HG03565 (cell line): ENCODE measurements at regions not wholly inside any gene's neighbourhood (a gene's known extent, or its start where the extent isn't known, plus 50 kb on each side); places are given as distances from the start of the nearest gene placed in this dataset.
A peak's percentile ranks its signal among the peaks of the same experiment; 100 is the strongest.

ENCODE experiments used
- ATAC-seq: cut with Tn5 transposase; IDR thresholded peaks from one replicate; pipeline ENCODE4 v1.9.1; 2021; ENCODE audit warnings: mild to moderate bottlenecking, moderate library complexity; ENCODE audit not compliant: unreplicated experiment

GRCh38 chr4:14581741-14582140, 420.5 kb upstream of the CPEB2 start:
- ATAC-seq = no peak

GRCh38 chr4:14582677-14583076, 419.6 kb upstream of the CPEB2 start:
- ATAC-seq = peak; percentile 42

GRCh38 chr4:14583331-14583730, 418.9 kb upstream of the CPEB2 start:
- no peak for ATAC-seq

- ATAC-seq = no peak
Observed at GRCh38 chr4:14583752-14584151, 418.5 kb upstream of the CPEB2 start.

- ATAC-seq = no peak
Observed at GRCh38 chr4:14592950-14593349, 409.3 kb upstream of the CPEB2 start.

- ATAC-seq = no peak
Observed at GRCh38 chr4:14596028-14596427, 406.3 kb upstream of the CPEB2 start.

- no peak for ATAC-seq
Observed at GRCh38 chr4:14596437-14596836, 405.8 kb upstream of the CPEB2 start.

- ATAC-seq = no peak
Observed at GRCh38 chr4:14596904-14597303, 405.4 kb upstream of the CPEB2 start.

GRCh38 chr4:14602206-14602605, 400.1 kb upstream of the CPEB2 start:
- no peak for ATAC-seq

- ATAC-seq = no peak
Observed at GRCh38 chr4:14607001-14607400, 395.3 kb upstream of the CPEB2 start.

GRCh38 chr4:14607578-14607977, 394.7 kb upstream of the CPEB2 start:
- ATAC-seq = no peak

- no peak for ATAC-seq
Observed at GRCh38 chr4:14608630-14609029, 393.7 kb upstream of the CPEB2 start.

GRCh38 chr4:14614840-14615239, 387.4 kb upstream of the CPEB2 start:
- no peak for ATAC-seq

GRCh38 chr4:14615671-14616070, 386.6 kb upstream of the CPEB2 start:
- no peak for ATAC-seq

GRCh38 chr4:14620567-14621141, 381.6 kb upstream of the CPEB2 start:
- ATAC-seq = no peak

GRCh38 chr4:14621731-14622463, 380.4 kb upstream of the CPEB2 start:
- no peak for ATAC-seq

GRCh38 chr4:14627038-14627437, 375.2 kb upstream of the CPEB2 start:
- ATAC-seq = no peak

GRCh38 chr4:14631806-14632440, 370.4 kb upstream of the CPEB2 start:
- no peak for ATAC-seq

GRCh38 chr4:14636563-14636962, 365.7 kb upstream of the CPEB2 start:
- peak; percentile 60 for ATAC-seq

- ATAC-seq = no peak
Observed at GRCh38 chr4:14640476-14640875, 361.8 kb upstream of the CPEB2 start.

GRCh38 chr4:14641871-14642270, 360.4 kb upstream of the CPEB2 start:
- ATAC-seq = no peak

- no peak for ATAC-seq
Observed at GRCh38 chr4:14644580-14645282, 357.6 kb upstream of the CPEB2 start.
